Upper lobe of left lung (tissue), 4 donors: ENCODE measurements at regions not wholly inside any gene's neighbourhood (a gene's known extent, or its start where the extent isn't known, plus 50 kb on each side); places are given as distances from the start of the nearest gene placed in this dataset.

Source experiments
- EP300 ChIP-seq, 4 donors: sonication (generic); formaldehyde crosslinking; IDR thresholded peaks; one replicate each; pipeline ENCODE4 v1.5.1; 2017; ENCODE audit warnings: antibody characterized with exemption in 4 of 4, control low read depth in 2 of 4
- POLR2A ChIP-seq, 4 donors: fragments of 450-650 bp; IDR thresholded peaks; one replicate each; pipeline ENCODE4 v1.5.1; 2016 to 2017; ENCODE audit warnings: antibody characterized with exemption in 4 of 4, mild to moderate bottlenecking in 2 of 4
- POLR2AphosphoS5 ChIP-seq, 2 donors: sonication (generic); formaldehyde crosslinking; IDR thresholded peaks; one replicate each; pipeline ENCODE4 v1.5.1; 2017; ENCODE audit warnings: antibody characterized with exemption in 2 of 2
- TF ChIP-seq, protein P1 (sequence below), 6 experiments: fragments of 450-650 bp in 4 of 6; fragments of 200-600 bp in 2 of 6; sonication (generic) in 2 of 6; IDR thresholded peaks; one replicate each; pipeline ENCODE4 v1.5.1; 2016 to 2019; ENCODE audit warnings: antibody characterized with exemption in 6 of 6

- no peak for TF ChIP-seq EP300 (IDR thresholded peaks at IDR 0.05)
- TF ChIP-seq, protein P1, sequence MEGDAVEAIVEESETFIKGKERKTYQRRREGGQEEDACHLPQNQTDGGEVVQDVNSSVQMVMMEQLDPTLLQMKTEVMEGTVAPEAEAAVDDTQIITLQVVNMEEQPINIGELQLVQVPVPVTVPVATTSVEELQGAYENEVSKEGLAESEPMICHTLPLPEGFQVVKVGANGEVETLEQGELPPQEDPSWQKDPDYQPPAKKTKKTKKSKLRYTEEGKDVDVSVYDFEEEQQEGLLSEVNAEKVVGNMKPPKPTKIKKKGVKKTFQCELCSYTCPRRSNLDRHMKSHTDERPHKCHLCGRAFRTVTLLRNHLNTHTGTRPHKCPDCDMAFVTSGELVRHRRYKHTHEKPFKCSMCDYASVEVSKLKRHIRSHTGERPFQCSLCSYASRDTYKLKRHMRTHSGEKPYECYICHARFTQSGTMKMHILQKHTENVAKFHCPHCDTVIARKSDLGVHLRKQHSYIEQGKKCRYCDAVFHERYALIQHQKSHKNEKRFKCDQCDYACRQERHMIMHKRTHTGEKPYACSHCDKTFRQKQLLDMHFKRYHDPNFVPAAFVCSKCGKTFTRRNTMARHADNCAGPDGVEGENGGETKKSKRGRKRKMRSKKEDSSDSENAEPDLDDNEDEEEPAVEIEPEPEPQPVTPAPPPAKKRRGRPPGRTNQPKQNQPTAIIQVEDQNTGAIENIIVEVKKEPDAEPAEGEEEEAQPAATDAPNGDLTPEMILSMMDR (IDR thresholded peaks at IDR 0.05) = no peak
- TF ChIP-seq POLR2A (IDR thresholded peaks at IDR 0.05) = no peak
- TF ChIP-seq POLR2AphosphoS5 (IDR thresholded peaks at IDR 0.05) = no peak
Observed at GRCh38 chr18:35876243-35876642, 96.2 kb upstream of the RMP24 start.
